Astrocyte of the cerebellum (primary cell): ENCODE measurements at regions not wholly inside any gene's neighbourhood (a gene's known extent, or its start where the extent isn't known, plus 50 kb on each side); places are given as distances from the start of the nearest gene placed in this dataset.
A peak's percentile ranks its signal among the peaks of the same experiment; 100 is the strongest.

Source experiments
- DNase-seq: peaks from one replicate; pipeline ENCODE4 v3.0.0-alpha.2; 2011; ENCODE audit warnings: low read depth
- H3K4me3 ChIP-seq: 2 replicates; pipeline ENCODE4 v1.5.1; 2011; ENCODE audit warnings: mild to moderate bottlenecking, low read depth, low read length, moderate library complexity
- in situ Hi-C: cut with HindIII; loops from 2 replicates; pipeline ENCODE4 v1.10.0; 2017; ENCODE audit warnings: low sequenced_read_pairs
- TF ChIP-seq, protein P1 (sequence below): IDR thresholded peaks from 2 replicates; pipeline ENCODE4 v1.5.1; 2012; ENCODE audit warnings: low read length, low read depth, moderate library complexity, mild to moderate bottlenecking; ENCODE audit errors: missing control alignments

DNA sequence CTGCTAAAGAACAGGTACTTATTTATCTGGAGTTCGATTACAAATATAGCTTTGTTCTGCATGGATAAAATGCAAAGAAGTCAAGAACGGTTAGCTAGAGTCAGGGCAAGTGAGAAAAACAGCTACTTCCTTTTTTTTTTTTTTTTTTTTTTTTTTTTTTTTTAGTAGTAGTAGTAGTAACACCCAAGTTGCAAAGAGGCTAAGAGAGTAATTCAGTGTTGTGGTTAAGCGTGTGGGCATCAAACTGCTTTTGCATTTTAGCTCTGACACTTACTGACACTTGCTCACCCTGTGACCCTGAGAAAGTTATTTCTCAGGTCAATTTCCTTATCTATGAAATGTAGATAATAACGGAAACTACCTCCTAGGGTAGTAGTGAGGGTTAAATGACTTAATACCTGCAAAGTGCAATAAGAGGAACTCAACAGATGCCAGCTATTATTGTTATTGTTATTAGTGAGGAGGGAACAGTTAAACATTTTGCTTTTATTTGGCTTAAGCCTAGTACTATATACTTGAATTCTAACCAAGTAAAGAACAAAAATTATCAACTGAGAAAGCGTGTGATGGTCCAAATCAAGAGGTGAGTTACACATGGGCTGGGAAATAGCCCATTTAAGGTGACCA, 86.7 kb upstream of the BACH2 start:
- no peak for DNase-seq

DNA sequence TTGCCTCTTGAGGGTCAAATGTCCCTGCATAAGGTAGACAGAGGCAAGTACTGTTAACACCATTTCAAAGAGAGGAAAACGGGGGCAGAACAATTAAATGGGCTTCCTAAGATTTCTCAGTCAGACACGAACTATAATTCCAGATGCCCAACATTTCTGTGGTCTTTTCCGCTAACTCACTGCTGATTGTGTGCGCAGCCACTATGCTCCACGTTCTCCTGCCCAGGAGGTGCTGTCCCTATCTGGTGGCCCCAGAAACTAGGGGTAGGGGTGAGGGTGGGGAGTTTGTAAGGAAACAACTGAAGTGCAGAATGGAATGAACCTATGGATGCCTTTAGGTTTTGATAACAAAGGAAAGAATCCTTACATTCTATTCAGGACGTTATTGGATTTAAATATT, 86.1 kb upstream of the BACH2 start:
- no peak overlapping the region for H3K4me3 ChIP-seq
- no peak for DNase-seq
- TF ChIP-seq, protein P1, sequence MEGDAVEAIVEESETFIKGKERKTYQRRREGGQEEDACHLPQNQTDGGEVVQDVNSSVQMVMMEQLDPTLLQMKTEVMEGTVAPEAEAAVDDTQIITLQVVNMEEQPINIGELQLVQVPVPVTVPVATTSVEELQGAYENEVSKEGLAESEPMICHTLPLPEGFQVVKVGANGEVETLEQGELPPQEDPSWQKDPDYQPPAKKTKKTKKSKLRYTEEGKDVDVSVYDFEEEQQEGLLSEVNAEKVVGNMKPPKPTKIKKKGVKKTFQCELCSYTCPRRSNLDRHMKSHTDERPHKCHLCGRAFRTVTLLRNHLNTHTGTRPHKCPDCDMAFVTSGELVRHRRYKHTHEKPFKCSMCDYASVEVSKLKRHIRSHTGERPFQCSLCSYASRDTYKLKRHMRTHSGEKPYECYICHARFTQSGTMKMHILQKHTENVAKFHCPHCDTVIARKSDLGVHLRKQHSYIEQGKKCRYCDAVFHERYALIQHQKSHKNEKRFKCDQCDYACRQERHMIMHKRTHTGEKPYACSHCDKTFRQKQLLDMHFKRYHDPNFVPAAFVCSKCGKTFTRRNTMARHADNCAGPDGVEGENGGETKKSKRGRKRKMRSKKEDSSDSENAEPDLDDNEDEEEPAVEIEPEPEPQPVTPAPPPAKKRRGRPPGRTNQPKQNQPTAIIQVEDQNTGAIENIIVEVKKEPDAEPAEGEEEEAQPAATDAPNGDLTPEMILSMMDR, result no peak
- in situ Hi-C loops, result no loop called here

More for the DNA sequence above, 86.7 kb upstream of the BACH2 start:
- H3K4me3 ChIP-seq, result no peak overlapping the region
- TF ChIP-seq, protein P1, result no peak
- in situ Hi-C loops, result no loop called here

DNA sequence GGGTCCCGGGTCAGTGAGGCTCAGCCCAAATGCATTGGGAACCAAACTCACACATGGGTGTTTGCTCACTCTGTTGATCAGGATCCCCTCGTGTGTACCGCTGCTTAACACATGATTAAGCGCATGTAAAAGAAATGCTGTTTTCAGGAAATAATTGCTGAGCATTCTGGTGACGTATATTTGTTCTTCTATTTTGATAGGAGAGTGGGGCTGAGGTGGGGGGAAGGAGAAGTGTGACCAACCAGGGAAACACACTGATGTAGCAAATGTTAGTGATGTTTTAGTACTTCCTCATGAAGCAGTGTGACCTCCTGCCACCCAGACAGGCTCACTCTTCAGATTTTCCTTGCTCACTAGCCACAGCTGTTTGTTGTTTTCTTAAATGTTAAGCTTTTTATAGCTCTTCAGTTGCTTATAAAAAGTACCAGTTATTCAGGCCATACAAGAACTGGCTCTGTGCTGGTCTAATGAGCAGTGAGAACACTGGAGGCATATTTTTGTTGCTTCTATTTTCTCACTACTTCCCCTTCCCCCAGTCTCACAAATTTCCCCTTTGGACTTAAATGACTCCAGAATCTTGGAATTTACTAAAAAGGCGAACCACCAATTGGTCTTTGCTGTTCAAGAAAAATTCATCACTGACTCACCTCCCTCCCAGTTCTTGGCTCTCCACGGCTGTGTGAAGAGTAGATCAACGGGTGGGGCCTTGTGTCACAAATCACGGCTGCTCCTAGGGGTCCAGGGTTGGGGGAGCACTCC, 79.2 kb upstream of the BACH2 start:
- H3K4me3 ChIP-seq, result no peak overlapping the region
- TF ChIP-seq, protein P1, result no peak
- in situ Hi-C loops, result no loop called here
- peak; percentile 73 for DNase-seq

DNA sequence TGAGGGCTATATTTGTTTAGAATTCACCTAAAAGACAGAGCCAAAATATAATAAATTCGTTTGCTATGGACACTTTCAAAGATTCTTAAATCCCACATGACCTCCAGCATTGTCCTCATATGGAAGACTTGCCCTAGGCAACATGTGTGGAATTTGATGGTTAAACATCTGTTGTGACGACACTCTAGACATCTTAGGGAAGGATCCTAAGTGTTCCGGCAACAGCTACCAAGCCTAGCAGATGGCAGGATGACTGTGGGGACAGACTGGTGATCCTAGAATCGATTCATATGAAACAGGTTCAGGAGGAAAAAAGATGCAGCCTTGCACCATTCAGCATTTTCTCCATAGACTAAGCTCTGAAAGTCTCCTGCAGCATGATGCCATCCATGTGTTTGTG, 77.6 kb upstream of the BACH2 start:
- TF ChIP-seq, protein P1, result no peak
- no peak overlapping the region for H3K4me3 ChIP-seq
- in situ Hi-C loops, result no loop called here
- no peak for DNase-seq

DNA sequence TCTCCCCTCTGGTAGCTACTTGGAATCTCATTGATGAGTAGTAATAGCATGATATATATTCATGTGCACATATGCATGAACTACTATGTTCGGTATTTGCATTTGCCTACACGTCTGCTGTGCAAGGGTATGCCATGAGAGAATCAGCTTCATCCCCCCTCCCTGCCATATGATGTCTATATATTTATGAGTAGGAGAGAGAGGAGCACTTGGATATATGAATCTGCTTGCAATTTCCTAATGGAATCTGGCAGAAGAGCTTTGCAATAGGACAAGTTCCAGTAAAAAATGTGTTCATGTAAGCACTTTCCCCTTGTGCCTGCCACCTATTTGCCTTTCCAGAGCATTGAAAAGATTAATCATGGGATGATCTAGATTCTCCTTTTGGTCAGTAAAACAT, 76.2 kb upstream of the BACH2 start:
- H3K4me3 ChIP-seq, result no peak overlapping the region
- TF ChIP-seq, protein P1, result no peak
- DNase-seq, result no peak
- in situ Hi-C loops, result no loop called here

DNA sequence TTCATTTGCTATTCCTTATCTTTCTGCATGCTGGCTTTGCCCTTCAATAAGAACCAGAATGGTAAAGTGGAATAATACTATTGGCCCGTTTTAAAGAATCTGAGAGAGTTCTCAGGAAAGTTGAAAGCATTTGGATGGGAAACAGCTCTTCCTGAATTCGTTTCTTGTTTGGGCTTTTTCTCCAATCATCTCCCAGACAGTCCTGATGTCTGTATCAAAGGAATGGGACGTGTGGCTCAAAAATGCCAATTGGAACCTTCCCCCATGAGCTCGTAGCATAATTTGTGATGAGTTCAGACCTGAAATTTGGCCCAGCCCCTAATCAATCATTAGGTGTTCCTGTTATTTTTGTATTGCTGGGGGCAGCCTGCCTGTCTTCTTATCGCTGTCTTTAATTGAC, 75.8 kb upstream of the BACH2 start:
- TF ChIP-seq, protein P1, result no peak
- in situ Hi-C loops, result no loop called here
- no peak for DNase-seq
- H3K4me3 ChIP-seq, result no peak overlapping the region
